HepG2 (cell line): ENCODE measurements at regions not wholly inside any gene's neighbourhood (a gene's known extent, or its start where the extent isn't known, plus 50 kb on each side); places are given as distances from the start of the nearest gene placed in this dataset.

Source experiments
- ATAC-seq: fragments of 200-7000 bp; cut with Tn5 transposase; 3 replicates; pipeline ENCODE4 v1.9.1; 2020; ENCODE audit warnings: mild to moderate bottlenecking, moderate library complexity
- BruUV-seq: library from RNA; stranded (reverse); fragments of 400-500 nt; replicated peaks from 2 replicates; lab custom pipeline; 2021; lab: Mats Ljungman, UMichigan
- CTCF ChIA-PET: fragments of 300-600 bp; formaldehyde crosslinking; extraction: SDS; loops from one replicate; lab custom pipeline; 2021; ENCODE audit warnings: low total read pairs, inconsistent platforms, low intra/inter-chr PET ratio; lab: Yijun Ruan, JAX
- POLR2A ChIA-PET: fragments of 350-600 bp; sonication (Branson Sonifier 250); formaldehyde crosslinking; loops from one replicate; lab custom pipeline; 2020; ENCODE audit warnings: antibody characterized with exemption, inconsistent platforms; lab: Yijun Ruan, JAX
- DNase-seq: peaks from one replicate; pipeline ENCODE4 v3.0.0-alpha.2; 2015; ENCODE audit warnings: low spot score
- FAIRE-seq: peaks from 3 replicates; lab custom pipeline; 2011; peaks lifted over from hg19 to GRCh38; lab: Jason Lieb, UNC
- H2AFZ ChIP-seq: one replicate; pipeline ENCODE4 v1.6.1; 2011; ENCODE audit warnings: low read length, inconsistent platforms
- H3K27ac ChIP-seq: fragments of 300-600 bp; 3 replicates; pipeline ENCODE4 v1.8.0; 2011; ENCODE audit warnings: mixed run types, mild to moderate bottlenecking, mixed read lengths, low read length, inconsistent platforms; ENCODE audit not compliant: insufficient read depth; ENCODE audit errors: extremely low read length
- H3K27me3 ChIP-seq, 2 experiments: fragments of 200-600 bp in 1 of 2; 2 replicates in 1 of 2; 3 replicates in 1 of 2; pipeline versions ENCODE4 v1.6.0 to v1.8.0; 2011; ENCODE audit warnings: low read length in 2 of 2, mild to moderate bottlenecking in 2 of 2, moderate library complexity in 2 of 2, inconsistent platforms in 1 of 2; ENCODE audit not compliant: insufficient read depth in 2 of 2, control insufficient read depth in 1 of 2
- H3K36me3 ChIP-seq, 2 experiments: fragments of 200-600 bp in 1 of 2; replicated peaks in 1 of 2; 2 replicates in 1 of 2; 3 replicates in 1 of 2; pipeline versions ENCODE4 v1.5.1 to v1.8.0; 2011; ENCODE audit warnings: low read length in 2 of 2, inconsistent platforms in 1 of 2; ENCODE audit not compliant: insufficient read depth in 2 of 2, control insufficient read depth in 1 of 2
- H3K4me1 ChIP-seq: 2 replicates; pipeline ENCODE4 v1.5.1; 2012; ENCODE audit warnings: low read length, inconsistent platforms; ENCODE audit not compliant: insufficient read depth
- H3K4me2 ChIP-seq: 2 replicates; pipeline ENCODE4 v1.6.0; 2011; ENCODE audit warnings: low read depth, low read length, inconsistent platforms
- H3K4me3 ChIP-seq, 3 experiments: fragments of 200-600 bp in 1 of 3; sonication (generic), shearing (Covaris generic) in 1 of 3; replicated peaks in 1 of 3; 2 replicates each; pipeline ENCODE4 v1.5.1; 2011 to 2016; ENCODE audit warnings: low read length in 3 of 3, inconsistent platforms in 2 of 3, low read depth in 2 of 3, mild to moderate bottlenecking in 2 of 3, control low read depth in 1 of 3, mixed read lengths in 1 of 3; ENCODE audit not compliant: insufficient read depth in 1 of 3
- H3K79me2 ChIP-seq: one replicate; pipeline ENCODE4 v1.6.1; 2011; ENCODE audit warnings: low read length, inconsistent platforms; ENCODE audit not compliant: insufficient read depth
- H3K9ac ChIP-seq: 2 replicates; pipeline ENCODE4 v1.6.0; 2011; ENCODE audit warnings: mild to moderate bottlenecking, low read depth, low read length, inconsistent platforms; ENCODE audit not compliant: insufficient read depth
- H3K9me3 ChIP-seq: 2 replicates; pipeline ENCODE4 v1.5.1; 2012; ENCODE audit warnings: mild to moderate bottlenecking, low read length
- H4K20me1 ChIP-seq: 2 replicates; pipeline ENCODE4 v1.6.0; 2011; ENCODE audit warnings: inconsistent platforms, mild to moderate bottlenecking, low read length, moderate library complexity; ENCODE audit not compliant: insufficient read depth
- ATAD3A ChIP-seq: sonication (generic); formaldehyde crosslinking; IDR thresholded peaks from 2 replicates; pipeline ENCODE4 v1.4.0; 2020; ENCODE audit warnings: missing genetic modification reagents
- MYC ChIP-seq: sonication (generic); formaldehyde crosslinking; IDR thresholded peaks from 2 replicates; pipeline ENCODE4 v1.9.0; 2021; ENCODE audit warnings: missing genetic modification reagents, borderline replicate concordance
- NR2F6 ChIP-seq, 2 experiments: IDR thresholded peaks; 2 replicates each; pipeline ENCODE4 v1.6.1; 2016; ENCODE audit warnings: antibody characterized with exemption in 1 of 2, mild to moderate bottlenecking in 1 of 2
- PHF21A ChIP-seq: sonication (generic); formaldehyde crosslinking; IDR thresholded peaks from 2 replicates; pipeline ENCODE4 v1.5.0; 2020; ENCODE audit warnings: mild to moderate bottlenecking, missing genetic modification reagents
- SCMH1 ChIP-seq: sonication (generic); formaldehyde crosslinking; IDR thresholded peaks from 2 replicates; pipeline ENCODE4 v1.9.0; 2021; ENCODE audit warnings: missing genetic modification reagents, mild to moderate bottlenecking, borderline replicate concordance
- SKI ChIP-seq: fragments of 450-650 bp; IDR thresholded peaks from one replicate; pipeline ENCODE4 v1.6.1; 2018; ENCODE audit warnings: mild to moderate bottlenecking; ENCODE audit not compliant: partially characterized antibody
- SMAD3 ChIP-seq: sonication (generic); formaldehyde crosslinking; IDR thresholded peaks from 2 replicates; pipeline ENCODE4 v1.4.0; 2020; ENCODE audit warnings: missing genetic modification reagents
- SNAI1 ChIP-seq: sonication (generic); formaldehyde crosslinking; IDR thresholded peaks from 2 replicates; pipeline ENCODE4 v1.5.0; 2020; ENCODE audit warnings: mild to moderate bottlenecking, missing genetic modification reagents, borderline replicate concordance
- ZEB1 ChIP-seq: IDR thresholded peaks from 2 replicates; pipeline ENCODE4 v1.6.1; 2012; ENCODE audit warnings: mild to moderate bottlenecking, low read depth, inconsistent platforms; ENCODE audit not compliant: insufficient replicate concordance
- ZMYM3 ChIP-seq: sonication (generic); formaldehyde crosslinking; IDR thresholded peaks from 2 replicates; pipeline ENCODE4 v1.5.1; 2020; ENCODE audit warnings: mild to moderate bottlenecking, missing genetic modification reagents
- ZNF10 ChIP-seq: sonication (generic); formaldehyde crosslinking; IDR thresholded peaks from 2 replicates; pipeline ENCODE4 v1.4.0; 2020; ENCODE audit warnings: mild to moderate bottlenecking, low read depth, missing genetic modification reagents, borderline replicate concordance
- ZNF121 ChIP-seq: sonication (generic); formaldehyde crosslinking; IDR thresholded peaks from 2 replicates; pipeline ENCODE4 v1.5.0; 2020; ENCODE audit warnings: mild to moderate bottlenecking, missing genetic modification reagents
- in situ Hi-C: cut with HindIII; loops from 2 replicates; pipeline ENCODE4 v1.10.0; 2017; ENCODE audit warnings: low pct_unique_long_range_greater_than_20kb; ENCODE audit not compliant: extremely low pct_ligation_motif_present
- intact Hi-C: fragments of 100-400 bp; cut with micrococcal nuclease; formaldehyde crosslinking; loops from one replicate; pipeline ENCODE4 v1.10.0; 2022; ENCODE audit not compliant: unreplicated experiment
- TF ChIP-seq, protein P1 (sequence below): IDR thresholded peaks from 2 replicates; pipeline ENCODE4 v1.4.0; 2020; ENCODE audit warnings: mild to moderate bottlenecking, missing genetic modification reagents
- TF ChIP-seq, protein P2 (sequence below): sonication (generic); formaldehyde crosslinking; IDR thresholded peaks from 2 replicates; pipeline ENCODE4 v1.5.0; 2020; ENCODE audit warnings: mild to moderate bottlenecking, missing genetic modification reagents

DNA sequence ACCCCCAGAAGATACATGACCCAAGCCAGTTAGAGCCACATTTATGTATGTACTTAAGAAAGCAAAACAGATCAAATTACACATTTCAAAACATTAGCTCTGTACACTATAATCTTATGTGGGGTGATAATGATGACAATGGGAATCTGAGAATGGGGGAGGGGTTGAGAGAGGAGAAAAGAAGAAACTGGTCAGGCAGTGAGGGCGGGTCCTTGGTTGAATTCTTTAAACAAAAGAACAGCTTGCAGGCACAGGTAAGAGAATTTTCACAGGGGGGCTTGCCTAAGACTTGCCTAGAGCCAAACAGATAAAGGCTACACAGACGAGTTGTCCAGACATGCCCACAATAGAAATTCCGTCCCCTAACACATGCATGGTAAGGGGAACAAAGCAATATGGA lies 76.8 kb upstream of the PTER start (continued):
- TF ChIP-seq ZNF10 (CRISPR knock-in tag): no peak
- TF ChIP-seq, all 625 proteins: peak for 0

DNA sequence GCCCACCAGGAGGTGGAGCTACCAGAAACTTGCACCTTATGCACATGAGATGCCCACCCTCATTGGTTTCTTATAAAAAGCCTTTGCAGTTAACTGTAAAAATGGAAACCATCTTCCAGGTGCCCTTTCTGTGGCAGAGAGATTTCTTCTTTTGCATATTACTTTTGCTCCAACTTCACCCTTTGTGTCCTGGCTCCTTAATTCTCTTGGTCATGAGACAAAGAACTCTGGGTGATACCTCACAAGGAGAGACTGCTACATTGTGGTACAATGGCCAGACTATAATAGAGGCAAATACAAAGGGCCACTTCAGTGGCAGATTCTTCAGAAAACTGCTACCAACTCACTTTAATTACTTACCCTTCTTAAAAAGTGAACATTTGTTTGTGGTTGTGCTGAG lies 76.4 kb upstream of the PTER start:
- FAIRE-seq (no peak), DNase-seq (no peak), ATAC-seq (no peak)
- Histone ChIP-seq H2AFZ (no peak overlapping the region), H4K20me1 (no peaks in the 10 kb centered on the region), H3K4me1 (no peaks in the 10 kb centered on the region), H3K79me2 (no peaks in the 10 kb centered on the region), H3K27ac (no peak overlapping the region), H3K9me3 (peaks cover 11% of the 10 kb centered on the region; the same call in 1 of the 2 replicates), H3K27me3 (no peaks in the 10 kb centered on the region; a peak in 1 of 5 replicates), H3K9ac (no peak overlapping the region), H3K36me3 (no peaks in the 10 kb centered on the region), H3K4me3 (no peak overlapping the region), H3K4me2 (no peak overlapping the region)
- in situ Hi-C loops (no loop called here), intact Hi-C loops (no loop called here)
- ChIA-PET POLR2A (no interaction called here), CTCF (no interaction called here)
- no peak for TF ChIP-seq PHF21A (CRISPR knock-in tag)
- TF ChIP-seq, protein P1, sequence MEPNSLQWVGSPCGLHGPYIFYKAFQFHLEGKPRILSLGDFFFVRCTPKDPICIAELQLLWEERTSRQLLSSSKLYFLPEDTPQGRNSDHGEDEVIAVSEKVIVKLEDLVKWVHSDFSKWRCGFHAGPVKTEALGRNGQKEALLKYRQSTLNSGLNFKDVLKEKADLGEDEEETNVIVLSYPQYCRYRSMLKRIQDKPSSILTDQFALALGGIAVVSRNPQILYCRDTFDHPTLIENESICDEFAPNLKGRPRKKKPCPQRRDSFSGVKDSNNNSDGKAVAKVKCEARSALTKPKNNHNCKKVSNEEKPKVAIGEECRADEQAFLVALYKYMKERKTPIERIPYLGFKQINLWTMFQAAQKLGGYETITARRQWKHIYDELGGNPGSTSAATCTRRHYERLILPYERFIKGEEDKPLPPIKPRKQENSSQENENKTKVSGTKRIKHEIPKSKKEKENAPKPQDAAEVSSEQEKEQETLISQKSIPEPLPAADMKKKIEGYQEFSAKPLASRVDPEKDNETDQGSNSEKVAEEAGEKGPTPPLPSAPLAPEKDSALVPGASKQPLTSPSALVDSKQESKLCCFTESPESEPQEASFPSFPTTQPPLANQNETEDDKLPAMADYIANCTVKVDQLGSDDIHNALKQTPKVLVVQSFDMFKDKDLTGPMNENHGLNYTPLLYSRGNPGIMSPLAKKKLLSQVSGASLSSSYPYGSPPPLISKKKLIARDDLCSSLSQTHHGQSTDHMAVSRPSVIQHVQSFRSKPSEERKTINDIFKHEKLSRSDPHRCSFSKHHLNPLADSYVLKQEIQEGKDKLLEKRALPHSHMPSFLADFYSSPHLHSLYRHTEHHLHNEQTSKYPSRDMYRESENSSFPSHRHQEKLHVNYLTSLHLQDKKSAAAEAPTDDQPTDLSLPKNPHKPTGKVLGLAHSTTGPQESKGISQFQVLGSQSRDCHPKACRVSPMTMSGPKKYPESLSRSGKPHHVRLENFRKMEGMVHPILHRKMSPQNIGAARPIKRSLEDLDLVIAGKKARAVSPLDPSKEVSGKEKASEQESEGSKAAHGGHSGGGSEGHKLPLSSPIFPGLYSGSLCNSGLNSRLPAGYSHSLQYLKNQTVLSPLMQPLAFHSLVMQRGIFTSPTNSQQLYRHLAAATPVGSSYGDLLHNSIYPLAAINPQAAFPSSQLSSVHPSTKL (CRISPR knock-in tag): no peak
- no peak for TF ChIP-seq ZEB1
- TF ChIP-seq SMAD3 (CRISPR knock-in tag): no peak
- no peak for TF ChIP-seq ZNF121 (CRISPR knock-in tag)
- TF ChIP-seq ZMYM3: no peak
- TF ChIP-seq SKI: no peak
- TF ChIP-seq, protein P2, sequence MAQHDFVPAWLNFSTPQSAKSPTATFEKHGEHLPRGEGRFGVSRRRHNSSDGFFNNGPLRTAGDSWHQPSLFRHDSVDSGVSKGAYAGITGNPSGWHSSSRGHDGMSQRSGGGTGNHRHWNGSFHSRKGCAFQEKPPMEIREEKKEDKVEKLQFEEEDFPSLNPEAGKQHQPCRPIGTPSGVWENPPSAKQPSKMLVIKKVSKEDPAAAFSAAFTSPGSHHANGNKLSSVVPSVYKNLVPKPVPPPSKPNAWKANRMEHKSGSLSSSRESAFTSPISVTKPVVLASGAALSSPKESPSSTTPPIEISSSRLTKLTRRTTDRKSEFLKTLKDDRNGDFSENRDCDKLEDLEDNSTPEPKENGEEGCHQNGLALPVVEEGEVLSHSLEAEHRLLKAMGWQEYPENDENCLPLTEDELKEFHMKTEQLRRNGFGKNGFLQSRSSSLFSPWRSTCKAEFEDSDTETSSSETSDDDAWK (CRISPR knock-in tag): no peak
- TF ChIP-seq ATAD3A (CRISPR knock-in tag): no peak
- TF ChIP-seq SNAI1 (CRISPR knock-in tag): no peak
- TF ChIP-seq SCMH1 (CRISPR knock-in tag): no peak
- TF ChIP-seq NR2F6 (IDR thresholded peaks at IDR 0.05): no peak
- no peak for TF ChIP-seq NR2F6 (CRISPR knock-in tag; IDR thresholded peaks at IDR 0.05)
- no peak for TF ChIP-seq MYC (CRISPR knock-in tag)
- TF ChIP-seq ZNF10 (CRISPR knock-in tag): no peak
- BruUV-seq: no TSS peak
